Thyroid gland (tissue), 4 donors: ENCODE measurements at regions not wholly inside any gene's neighbourhood (a gene's known extent, or its start where the extent isn't known, plus 50 kb on each side); places are given as distances from the start of the nearest gene placed in this dataset.

ENCODE experiments used
- DNase-seq, 2 donors: peaks; one replicate each; pipeline ENCODE4 v3.0.0-alpha.2; 2019
- H3K27ac ChIP-seq, 3 donors: fragments of 200-600 bp; sonication (generic); 1 replicate in 2 of 3; 2 replicates in 1 of 3; pipeline ENCODE4 v1.5.1; 2016 to 2019; ENCODE audit warnings: mild to moderate bottlenecking in 1 of 3, moderate library complexity in 1 of 3
- H3K27me3 ChIP-seq: fragments of 200-600 bp; sonication (generic); one replicate; pipeline ENCODE4 v1.5.1; 2019
- H3K36me3 ChIP-seq, 2 donors: fragments of 200-600 bp; sonication (generic); one replicate each; pipeline ENCODE4 v1.5.1; 2016 to 2019
- H3K4me1 ChIP-seq, 2 donors: fragments of 200-600 bp; sonication (generic); one replicate each; pipeline ENCODE4 v1.5.1; 2017 to 2019
- H3K4me3 ChIP-seq, 3 donors: fragments of 200-600 bp; sonication (generic); replicated peaks in 1 of 3; 1 replicate in 2 of 3; 2 replicates in 1 of 3; pipeline ENCODE4 v1.5.1; 2016; ENCODE audit warnings: mild to moderate bottlenecking in 1 of 3
- H3K9me3 ChIP-seq: fragments of 200-600 bp; sonication (generic); one replicate; pipeline ENCODE4 v1.5.1; 2017
- POLR2A ChIP-seq, 2 donors: fragments of 450-650 bp; IDR thresholded peaks; one replicate each; pipeline ENCODE4 v1.6.1; 2017; ENCODE audit warnings: antibody characterized with exemption in 2 of 2, mild to moderate bottlenecking in 2 of 2, moderate library complexity in 1 of 2
- WGBS, 2 donors: methylation state at CpG; one replicate each; pipeline ENCODE4 v1.1.5; 2017; 5-methylcytosine and 5-hydroxymethylcytosine counted together
- intact Hi-C: fragments of 100-400 bp; cut with DNase I; formaldehyde crosslinking; loops from one replicate; pipeline ENCODE4 v1.15.1; 2023
- TF ChIP-seq, protein P1 (sequence below), 6 experiments: fragments of 200-600 bp in 3 of 6; fragments of 450-650 bp in 3 of 6; sonication (generic) in 3 of 6; IDR thresholded peaks; one replicate each; pipeline ENCODE4 v1.5.1; 2016 to 2019; ENCODE audit warnings: antibody characterized with exemption in 6 of 6, mild to moderate bottlenecking in 2 of 6, inconsistent platforms in 1 of 6, moderate library complexity in 1 of 6

DNA sequence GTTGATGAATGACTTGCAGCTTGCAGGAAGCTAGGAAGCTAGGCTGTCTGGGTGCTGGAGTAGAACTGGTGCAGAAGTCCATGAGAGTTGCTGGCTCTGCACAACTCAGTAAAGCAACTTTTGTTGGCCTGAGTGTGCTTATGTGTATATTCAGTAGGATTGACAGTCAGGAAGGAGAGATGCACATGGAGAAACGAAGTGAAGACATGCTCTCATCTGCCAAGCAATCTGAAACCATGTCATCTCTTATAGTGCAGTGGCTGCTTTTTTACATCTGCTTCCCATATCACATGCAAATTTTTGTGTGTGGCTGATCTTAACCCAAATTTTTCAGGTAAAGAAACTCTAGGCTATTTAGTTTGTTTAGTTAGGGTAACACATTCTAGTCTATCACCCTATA is 252.4 kb upstream of the HS3ST5 start:
- no peak overlapping the region for H3K27ac ChIP-seq
- no peaks in the 10 kb centered on the region for H3K27me3 ChIP-seq
- H3K36me3 ChIP-seq, result no peaks in the 10 kb centered on the region
- 41 to 64% methylated on average over 1 of the region's 1 CpG for WGBS, 2 donors
- intact Hi-C loops, result no loop called here
- H3K4me3 ChIP-seq, result no peak overlapping the region
- H3K9me3 ChIP-seq, result no peaks in the 10 kb centered on the region
- TF ChIP-seq POLR2A (IDR thresholded peaks at IDR 0.05), result no peak
- TF ChIP-seq, protein P1, sequence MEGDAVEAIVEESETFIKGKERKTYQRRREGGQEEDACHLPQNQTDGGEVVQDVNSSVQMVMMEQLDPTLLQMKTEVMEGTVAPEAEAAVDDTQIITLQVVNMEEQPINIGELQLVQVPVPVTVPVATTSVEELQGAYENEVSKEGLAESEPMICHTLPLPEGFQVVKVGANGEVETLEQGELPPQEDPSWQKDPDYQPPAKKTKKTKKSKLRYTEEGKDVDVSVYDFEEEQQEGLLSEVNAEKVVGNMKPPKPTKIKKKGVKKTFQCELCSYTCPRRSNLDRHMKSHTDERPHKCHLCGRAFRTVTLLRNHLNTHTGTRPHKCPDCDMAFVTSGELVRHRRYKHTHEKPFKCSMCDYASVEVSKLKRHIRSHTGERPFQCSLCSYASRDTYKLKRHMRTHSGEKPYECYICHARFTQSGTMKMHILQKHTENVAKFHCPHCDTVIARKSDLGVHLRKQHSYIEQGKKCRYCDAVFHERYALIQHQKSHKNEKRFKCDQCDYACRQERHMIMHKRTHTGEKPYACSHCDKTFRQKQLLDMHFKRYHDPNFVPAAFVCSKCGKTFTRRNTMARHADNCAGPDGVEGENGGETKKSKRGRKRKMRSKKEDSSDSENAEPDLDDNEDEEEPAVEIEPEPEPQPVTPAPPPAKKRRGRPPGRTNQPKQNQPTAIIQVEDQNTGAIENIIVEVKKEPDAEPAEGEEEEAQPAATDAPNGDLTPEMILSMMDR (IDR thresholded peaks at IDR 0.05), result no peak
- no peak for DNase-seq
- H3K4me1 ChIP-seq, result no peaks in the 10 kb centered on the region

DNA sequence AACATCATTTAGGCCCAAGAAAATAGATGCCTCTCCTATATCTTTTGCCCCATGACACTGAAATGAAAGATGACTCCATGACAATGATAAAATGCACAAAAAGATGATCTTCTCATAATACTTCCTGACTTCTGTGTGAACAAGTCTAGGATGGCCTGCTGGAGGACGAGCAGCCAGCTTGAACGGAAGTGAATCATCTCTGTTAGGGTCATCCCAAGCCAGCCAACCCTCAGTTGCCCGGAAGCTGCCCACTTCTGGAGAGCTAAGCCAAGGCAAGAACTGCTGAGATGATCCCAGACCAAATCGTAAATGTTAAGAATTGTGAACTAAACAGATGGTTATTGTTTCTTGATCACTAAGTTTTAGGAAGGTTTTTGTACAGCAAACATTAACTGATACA is 249.7 kb upstream of the HS3ST5 start:
- TF ChIP-seq POLR2A (IDR thresholded peaks at IDR 0.05), result no peak
- TF ChIP-seq, protein P1 (IDR thresholded peaks at IDR 0.05), result no peak
- no peaks in the 10 kb centered on the region for H3K27me3 ChIP-seq
- 87 to 90% methylated on average over 4 of the region's 4 CpGs for WGBS, 2 donors
- no peak for DNase-seq
- H3K9me3 ChIP-seq, result no peaks in the 10 kb centered on the region
- H3K4me1 ChIP-seq, result no peaks in the 10 kb centered on the region
- H3K4me3 ChIP-seq, result no peak overlapping the region
- intact Hi-C loops, result no loop called here
- no peaks in the 10 kb centered on the region for H3K36me3 ChIP-seq
- H3K27ac ChIP-seq, result no peak overlapping the region

DNA sequence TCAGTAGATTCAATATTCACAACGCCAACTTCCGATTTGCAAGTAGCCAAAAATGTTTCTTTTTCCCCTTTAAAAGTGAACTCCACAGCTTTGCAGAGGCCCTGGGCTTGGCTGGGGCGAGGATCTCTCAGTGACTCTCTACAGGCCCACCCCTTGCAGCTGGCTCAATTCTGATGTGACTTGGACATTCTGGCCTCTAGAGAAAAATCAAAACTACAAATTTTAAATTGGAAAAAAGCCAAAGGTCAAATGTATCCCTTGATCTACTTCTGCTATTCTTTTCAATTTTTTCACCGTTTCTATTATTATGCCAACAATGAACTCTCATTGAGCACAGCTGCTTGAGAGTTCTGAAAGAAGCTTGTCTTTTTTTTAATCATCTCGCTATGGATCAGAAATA is 245.9 kb upstream of the HS3ST5 start:
- 68 to 71% methylated on average over 5 of the region's 5 CpGs for WGBS, 2 donors
- no peak overlapping the region for H3K27ac ChIP-seq

DNA sequence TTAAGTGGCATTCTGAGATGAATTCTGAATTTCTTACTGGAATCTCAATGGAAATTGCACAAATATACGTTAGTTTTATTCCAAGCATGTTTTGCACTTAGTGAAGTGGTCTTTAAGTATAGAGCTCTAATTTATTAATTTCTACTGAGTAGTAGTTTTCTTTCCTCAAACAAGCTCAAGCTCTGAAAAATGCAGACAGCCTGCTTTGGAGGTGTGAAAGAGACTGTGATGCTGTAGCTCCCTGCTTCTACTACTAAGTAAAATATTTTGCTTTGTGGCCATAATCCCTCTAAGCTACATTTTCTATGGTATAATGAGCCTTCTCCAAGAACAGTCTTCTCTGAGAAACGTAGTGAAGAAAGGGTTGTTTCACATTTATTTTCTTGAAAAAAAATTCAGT is 243.5 kb upstream of the HS3ST5 start:
- H3K27me3 ChIP-seq, result no peaks in the 10 kb centered on the region
- no peak overlapping the region for H3K27ac ChIP-seq
- TF ChIP-seq, protein P1 (IDR thresholded peaks at IDR 0.05), result no peak
- TF ChIP-seq POLR2A (IDR thresholded peaks at IDR 0.05), result no peak
- H3K9me3 ChIP-seq, result no peaks in the 10 kb centered on the region
- 58 to 75% methylated on average over 2 of the region's 2 CpGs for WGBS, 2 donors
- DNase-seq, result no peak
- no peaks in the 10 kb centered on the region for H3K36me3 ChIP-seq
- intact Hi-C loops, result no loop called here
- no peak overlapping the region for H3K4me3 ChIP-seq
- H3K4me1 ChIP-seq, result no peaks in the 10 kb centered on the region

More for the DNA sequence above, 245.9 kb upstream of the HS3ST5 start:
- Histone ChIP-seq H3K36me3 (no peaks in the 10 kb centered on the region), H3K9me3 (no peaks in the 10 kb centered on the region), H3K4me1 (no peaks in the 10 kb centered on the region), H3K4me3 (no peak overlapping the region), H3K27me3 (no peaks in the 10 kb centered on the region)
- TF ChIP-seq POLR2A (IDR thresholded peaks at IDR 0.05), result no peak
- TF ChIP-seq, protein P1 (IDR thresholded peaks at IDR 0.05), result no peak
- intact Hi-C loops, result no loop called here
- DNase-seq, result no peak

DNA sequence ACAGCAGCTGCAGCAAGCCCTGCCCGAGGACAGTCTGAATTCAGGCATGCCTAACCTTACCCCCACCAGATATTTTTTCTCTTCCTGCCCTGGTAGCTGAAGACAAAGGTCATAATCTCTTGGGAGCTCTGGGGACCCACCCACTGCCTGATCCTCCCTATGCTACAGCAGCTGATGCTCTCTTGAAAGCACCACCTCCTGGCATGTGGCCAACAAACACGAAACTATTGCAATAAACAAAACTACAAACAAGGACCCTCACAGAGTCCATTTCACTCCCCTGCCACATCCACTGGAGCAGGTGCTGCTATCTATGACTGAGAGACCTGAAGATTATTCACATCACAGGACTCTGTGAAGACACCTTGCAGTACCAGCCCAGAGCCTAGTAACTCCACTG is 238.5 kb upstream of the HS3ST5 start:
- Histone ChIP-seq H3K36me3 (no peaks in the 10 kb centered on the region), H3K27me3 (no peaks in the 10 kb centered on the region), H3K27ac (no peak overlapping the region), H3K4me1 (no peaks in the 10 kb centered on the region), H3K4me3 (no peak overlapping the region), H3K9me3 (no peaks in the 10 kb centered on the region)
- intact Hi-C loops, result no loop called here
- no peak for DNase-seq
- no peak for TF ChIP-seq POLR2A (IDR thresholded peaks at IDR 0.05)
- TF ChIP-seq, protein P1 (IDR thresholded peaks at IDR 0.05), result no peak
- 22 to 76% methylated on average over 1 to 2 of the region's 2 CpGs for WGBS, 2 donors
